ENCODE measurements at regions not wholly inside any gene's neighbourhood (a gene's known extent, or its start where the extent isn't known, plus 50 kb on each side); places are given as distances from the start of the nearest gene placed in this dataset.

GRCh38 chr1:108082738-108083562 is 117.2 kb downstream of the SLC25A24 start:
- DNase-seq (ENCODE audit: low spot score), result no peak

- no peak for DNase-seq (ENCODE audit: low spot score)
Measured at GRCh38 chr1:108082001-108082400, 117.0 kb upstream of the VAV3 start.

- no peak for DNase-seq (ENCODE audit: low spot score)
Measured at GRCh38 chr1:108080448-108080847, 115.5 kb upstream of the VAV3 start.

- DNase-seq (ENCODE audit: low spot score), result no peak
Measured at GRCh38 chr1:108079440-108080025, 114.6 kb upstream of the VAV3 start.

- DNase-seq (ENCODE audit: low spot score), result no peak
Measured at GRCh38 chr1:108077991-108078390, 113.0 kb upstream of the VAV3 start.

GRCh38 chr1:108075055-108075454 is 110.1 kb upstream of the VAV3 start:
- no peak for DNase-seq (ENCODE audit: low spot score)

GRCh38 chr1:108072776-108073175 is 107.8 kb upstream of the VAV3 start:
- no peak for DNase-seq (ENCODE audit: low spot score)

- no peak for DNase-seq (ENCODE audit: low spot score)
Measured at GRCh38 chr1:108072212-108072611, 107.2 kb upstream of the VAV3 start.

- DNase-seq (ENCODE audit: low spot score), result no peak
Measured at GRCh38 chr1:108071601-108072000, 106.6 kb upstream of the VAV3 start.

- no peak for DNase-seq (ENCODE audit: low spot score)
Measured at GRCh38 chr1:108070662-108071061, 105.7 kb upstream of the VAV3 start.

- no peak for DNase-seq (ENCODE audit: low spot score)
Measured at GRCh38 chr1:108067884-108068540, 103.0 kb upstream of the VAV3 start.

GRCh38 chr1:108066808-108067207 is 101.8 kb upstream of the VAV3 start:
- DNase-seq (ENCODE audit: low spot score), result no peak

- DNase-seq (ENCODE audit: low spot score), result no peak
Measured at GRCh38 chr1:108064255-108064654, 99.3 kb upstream of the VAV3 start.

GRCh38 chr1:108063703-108064102 is 98.7 kb upstream of the VAV3 start:
- no peak for DNase-seq (ENCODE audit: low spot score)

- DNase-seq (ENCODE audit: low spot score), result no peak
Measured at GRCh38 chr1:108059945-108060344, 95.0 kb upstream of the VAV3 start.

- no peak for DNase-seq (ENCODE audit: low spot score)
Measured at GRCh38 chr1:108057541-108057940, 92.6 kb upstream of the VAV3 start.

- no peak for DNase-seq (ENCODE audit: low spot score)
Measured at GRCh38 chr1:108056436-108056990, 91.5 kb upstream of the VAV3 start.

GRCh38 chr1:108055387-108055786 is 90.4 kb upstream of the VAV3 start:
- no peak for DNase-seq (ENCODE audit: low spot score)

- no peak for DNase-seq (ENCODE audit: low spot score)
Measured at GRCh38 chr1:108054396-108054795, 89.4 kb upstream of the VAV3 start.

GRCh38 chr1:108053270-108054013 is 88.5 kb upstream of the VAV3 start:
- DNase-seq (ENCODE audit: low spot score), result no peak

GRCh38 chr1:108051631-108052377 is 86.8 kb upstream of the VAV3 start:
- peak; percentile 20 for DNase-seq (ENCODE audit: low spot score)
